ENCODE measurements at regions not wholly inside any gene's neighbourhood (a gene's known extent, or its start where the extent isn't known, plus 50 kb on each side); places are given as distances from the start of the nearest gene placed in this dataset.

DNA sequence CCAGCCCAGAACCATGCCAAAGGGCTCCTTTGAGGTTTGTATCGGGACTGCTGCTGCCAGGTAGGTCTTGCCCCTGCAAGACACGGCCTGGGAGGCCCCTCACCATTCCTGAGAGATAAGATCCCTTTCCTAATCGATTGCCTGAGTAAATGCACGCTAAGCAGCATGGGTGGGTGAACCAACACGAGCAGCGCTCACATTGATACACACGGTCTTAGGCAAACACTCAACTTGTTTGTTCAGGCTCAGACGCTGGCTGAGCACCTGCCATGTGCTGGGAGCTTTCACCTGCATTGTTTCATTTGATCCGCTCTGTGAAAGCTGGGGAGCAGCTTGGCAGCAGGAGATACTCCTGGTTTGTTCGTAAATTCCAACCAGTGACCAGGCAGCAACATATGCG lies 76.9 kb upstream of the NEURL1B start:
- TF ChIP-seq POLR2A (IDR thresholded peaks at IDR 0.05) = no peak
- TF ChIP-seq, protein P1, sequence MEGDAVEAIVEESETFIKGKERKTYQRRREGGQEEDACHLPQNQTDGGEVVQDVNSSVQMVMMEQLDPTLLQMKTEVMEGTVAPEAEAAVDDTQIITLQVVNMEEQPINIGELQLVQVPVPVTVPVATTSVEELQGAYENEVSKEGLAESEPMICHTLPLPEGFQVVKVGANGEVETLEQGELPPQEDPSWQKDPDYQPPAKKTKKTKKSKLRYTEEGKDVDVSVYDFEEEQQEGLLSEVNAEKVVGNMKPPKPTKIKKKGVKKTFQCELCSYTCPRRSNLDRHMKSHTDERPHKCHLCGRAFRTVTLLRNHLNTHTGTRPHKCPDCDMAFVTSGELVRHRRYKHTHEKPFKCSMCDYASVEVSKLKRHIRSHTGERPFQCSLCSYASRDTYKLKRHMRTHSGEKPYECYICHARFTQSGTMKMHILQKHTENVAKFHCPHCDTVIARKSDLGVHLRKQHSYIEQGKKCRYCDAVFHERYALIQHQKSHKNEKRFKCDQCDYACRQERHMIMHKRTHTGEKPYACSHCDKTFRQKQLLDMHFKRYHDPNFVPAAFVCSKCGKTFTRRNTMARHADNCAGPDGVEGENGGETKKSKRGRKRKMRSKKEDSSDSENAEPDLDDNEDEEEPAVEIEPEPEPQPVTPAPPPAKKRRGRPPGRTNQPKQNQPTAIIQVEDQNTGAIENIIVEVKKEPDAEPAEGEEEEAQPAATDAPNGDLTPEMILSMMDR (IDR thresholded peaks at IDR 0.05) = no peak
